ENCODE measurements at regions not wholly inside any gene's neighbourhood (a gene's known extent, or its start where the extent isn't known, plus 50 kb on each side); places are given as distances from the start of the nearest gene placed in this dataset.

- in situ Hi-C loops (cut with MboI; ENCODE audit: low sequenced_read_pairs) = loop anchor here (25.0 kb wide), 1 partner anchor 352 kb away; no protein-coding TSS in a partner anchor
These were observed 133.1 kb upstream of the NUDT7 start for GRCh38 chr16:77589071-77589765.

- in situ Hi-C loops (cut with MboI; ENCODE audit: low sequenced_read_pairs) = loop anchor here (25.0 kb wide), 1 partner anchor 353 kb away; no protein-coding TSS in a partner anchor
These were observed 131.6 kb upstream of the NUDT7 start for GRCh38 chr16:77590707-77591106.

- in situ Hi-C loops (cut with MboI; ENCODE audit: low sequenced_read_pairs) = loop anchor here (25.0 kb wide), 1 partner anchor 354 kb away; no protein-coding TSS in a partner anchor
These were observed 131.0 kb upstream of the NUDT7 start for GRCh38 chr16:77591347-77591746.

- in situ Hi-C loops (cut with MboI; ENCODE audit: low sequenced_read_pairs) = loop anchor here (25.0 kb wide), 1 partner anchor 355 kb away; no protein-coding TSS in a partner anchor
These were observed 130.3 kb upstream of the NUDT7 start for GRCh38 chr16:77592021-77592420.

- in situ Hi-C loops (cut with MboI; ENCODE audit: low sequenced_read_pairs) = loop anchor here (25.0 kb wide), 1 partner anchor 357 kb away; no protein-coding TSS in a partner anchor
These were observed 128.3 kb upstream of the NUDT7 start for GRCh38 chr16:77594057-77594456.

GRCh38 chr16:77594799-77595596, 127.3 kb upstream of the NUDT7 start:
- in situ Hi-C loops (cut with MboI; ENCODE audit: low sequenced_read_pairs) = loop anchor here (25.0 kb wide), 1 partner anchor 358 kb away; no protein-coding TSS in a partner anchor

- in situ Hi-C loops (cut with MboI; ENCODE audit: low sequenced_read_pairs) = loop anchor here (25.0 kb wide), 1 partner anchor 359 kb away; no protein-coding TSS in a partner anchor
These were observed 126.1 kb upstream of the NUDT7 start for GRCh38 chr16:77596261-77596660.

- in situ Hi-C loops (cut with MboI; ENCODE audit: low sequenced_read_pairs) = loop anchor here (25.0 kb wide), 1 partner anchor 363 kb away; no protein-coding TSS in a partner anchor
These were observed 122.4 kb upstream of the NUDT7 start for GRCh38 chr16:77599793-77600415.

GRCh38 chr16:77600555-77600954, 121.8 kb upstream of the NUDT7 start:
- in situ Hi-C loops (cut with MboI; ENCODE audit: low sequenced_read_pairs) = no loop called here

GRCh38 chr16:77603656-77604055, 118.7 kb upstream of the NUDT7 start:
- in situ Hi-C loops (cut with MboI; ENCODE audit: low sequenced_read_pairs) = no loop called here

- in situ Hi-C loops (cut with MboI; ENCODE audit: low sequenced_read_pairs) = no loop called here
These were observed 111.8 kb upstream of the NUDT7 start for GRCh38 chr16:77610496-77610895.

- in situ Hi-C loops (cut with MboI; ENCODE audit: low sequenced_read_pairs) = no loop called here
These were observed 110.9 kb upstream of the NUDT7 start for GRCh38 chr16:77611386-77611785.

- in situ Hi-C loops (cut with MboI; ENCODE audit: low sequenced_read_pairs) = no loop called here
These were observed 109.7 kb upstream of the NUDT7 start for GRCh38 chr16:77612596-77612995.

- in situ Hi-C loops (cut with MboI; ENCODE audit: low sequenced_read_pairs) = no loop called here
These were observed 109.2 kb upstream of the NUDT7 start for GRCh38 chr16:77613095-77613494.

GRCh38 chr16:77617553-77617952, 104.8 kb upstream of the NUDT7 start:
- in situ Hi-C loops (cut with MboI; ENCODE audit: low sequenced_read_pairs) = no loop called here

- in situ Hi-C loops (cut with MboI; ENCODE audit: low sequenced_read_pairs) = no loop called here
These were observed 104.3 kb upstream of the NUDT7 start for GRCh38 chr16:77617996-77618395.

GRCh38 chr16:77618951-77619350, 103.4 kb upstream of the NUDT7 start:
- in situ Hi-C loops (cut with MboI; ENCODE audit: low sequenced_read_pairs) = no loop called here

GRCh38 chr16:77624085-77624484, 98.2 kb upstream of the NUDT7 start:
- in situ Hi-C loops (cut with MboI; ENCODE audit: low sequenced_read_pairs) = no loop called here

- in situ Hi-C loops (cut with MboI; ENCODE audit: low sequenced_read_pairs) = no loop called here
These were observed 85.7 kb upstream of the NUDT7 start for GRCh38 chr16:77636615-77637014.

- in situ Hi-C loops (cut with MboI; ENCODE audit: low sequenced_read_pairs) = no loop called here
These were observed 84.4 kb upstream of the NUDT7 start for GRCh38 chr16:77637940-77638339.

GRCh38 chr16:77643176-77643575, 79.1 kb upstream of the NUDT7 start:
- in situ Hi-C loops (cut with MboI; ENCODE audit: low sequenced_read_pairs) = no loop called here
